Breast epithelium (tissue), 4 donors: ENCODE measurements at regions not wholly inside any gene's neighbourhood (a gene's known extent, or its start where the extent isn't known, plus 50 kb on each side); places are given as distances from the start of the nearest gene placed in this dataset.

Experiments used
- DNase-seq, 2 donors: peaks; one replicate each; pipeline ENCODE4 v3.0.0-alpha.2; 2019; ENCODE audit warnings: low spot score in 2 of 2
- H3K27ac ChIP-seq, 2 donors: fragments of 200-600 bp; sonication (generic) in 1 of 2; one replicate each; pipeline ENCODE4 v1.5.1; 2016 to 2019; ENCODE audit warnings: mild to moderate bottlenecking in 1 of 2
- H3K27me3 ChIP-seq, 2 donors: fragments of 200-600 bp; sonication (generic) in 1 of 2; one replicate each; pipeline versions ENCODE4 v1.5.1 to v1.6.0; 2017 to 2019; ENCODE audit warnings: control low read depth in 1 of 2, mild to moderate bottlenecking in 1 of 2
- H3K36me3 ChIP-seq: fragments of 200-600 bp; one replicate; pipeline ENCODE4 v1.5.1; 2019
- H3K4me1 ChIP-seq, 2 donors: fragments of 200-600 bp; sonication (generic); one replicate each; pipeline ENCODE4 v1.5.1; 2016 to 2019; ENCODE audit warnings: control low read depth in 1 of 2
- H3K4me3 ChIP-seq, 3 donors: fragments of 200-600 bp; sonication (generic); 1 replicate in 2 of 3; 2 replicates in 1 of 3; pipeline ENCODE4 v1.5.1; 2016 to 2019; ENCODE audit warnings: mild to moderate bottlenecking in 3 of 3, moderate library complexity in 2 of 3
- H3K9me3 ChIP-seq, 2 donors: fragments of 200-600 bp; sonication (generic) in 1 of 2; one replicate each; pipeline ENCODE4 v1.5.1; 2016 to 2019; ENCODE audit warnings: control low read depth in 1 of 2
- POLR2A ChIP-seq: fragments of 450-650 bp; IDR thresholded peaks from one replicate; pipeline ENCODE4 v1.6.1; 2016; ENCODE audit warnings: antibody characterized with exemption, mild to moderate bottlenecking, moderate library complexity
- POLR2AphosphoS5 ChIP-seq, 3 donors: sonication (generic); formaldehyde crosslinking; IDR thresholded peaks; one replicate each; pipeline ENCODE4 v1.6.1; 2017; ENCODE audit warnings: antibody characterized with exemption in 3 of 3
- intact Hi-C: fragments of 100-400 bp; cut with DNase I; formaldehyde crosslinking; loops from one replicate; pipeline ENCODE4 v1.15.1; 2023; ENCODE audit warnings: low total_unique reads
- TF ChIP-seq, protein P1 (sequence below), 3 donors: fragments of 450-650 bp; IDR thresholded peaks; one replicate each; pipeline ENCODE4 v1.5.1; 2016 to 2017; ENCODE audit warnings: antibody characterized with exemption in 3 of 3, mild to moderate bottlenecking in 3 of 3, moderate library complexity in 3 of 3

DNA sequence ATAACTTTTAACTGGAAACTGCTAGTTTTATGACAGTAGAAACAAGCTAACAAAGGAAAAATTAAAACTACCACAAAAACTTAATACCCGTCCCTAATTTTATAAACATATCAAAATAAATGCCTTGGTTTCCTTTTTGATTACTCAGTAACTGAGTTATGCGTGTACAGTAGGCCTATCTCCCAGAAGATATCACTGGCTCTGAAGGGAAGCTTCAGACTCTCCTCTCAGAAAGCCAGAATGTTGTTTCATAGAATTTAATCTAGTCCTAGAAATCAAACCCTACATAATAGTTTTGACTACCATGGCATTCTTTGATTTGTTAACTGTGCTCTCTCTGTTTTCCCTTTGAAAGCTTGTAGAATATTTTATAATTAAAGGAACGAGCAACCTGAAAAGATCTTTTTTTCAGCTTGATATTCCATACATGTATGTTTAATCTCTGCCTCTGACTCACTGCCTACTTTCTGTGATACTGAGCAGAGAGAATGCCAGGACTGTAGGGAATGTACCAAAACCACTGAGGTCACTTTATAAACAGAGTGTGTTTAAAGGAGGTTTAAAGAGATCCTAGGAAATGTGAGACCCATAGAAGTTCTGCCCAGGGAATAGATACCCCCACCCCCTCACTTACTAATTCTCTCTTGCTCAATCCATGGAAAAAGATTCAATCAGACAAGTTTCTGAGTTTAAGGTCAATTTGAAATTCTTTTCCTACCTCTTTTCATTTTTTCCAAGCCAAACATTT is 311.5 kb downstream of the HDGFL1 start:
- no peaks in the 10 kb centered on the region for H3K9me3 ChIP-seq
- intact Hi-C loops: no loop called here
- H3K4me3 ChIP-seq: no peak overlapping the region
- H3K4me1 ChIP-seq: no peaks in the 10 kb centered on the region
- no peaks in the 10 kb centered on the region for H3K27me3 ChIP-seq
- TF ChIP-seq POLR2A (no peak), POLR2AphosphoS5 (IDR thresholded peaks at IDR 0.05) (no peak)
- TF ChIP-seq, protein P1, sequence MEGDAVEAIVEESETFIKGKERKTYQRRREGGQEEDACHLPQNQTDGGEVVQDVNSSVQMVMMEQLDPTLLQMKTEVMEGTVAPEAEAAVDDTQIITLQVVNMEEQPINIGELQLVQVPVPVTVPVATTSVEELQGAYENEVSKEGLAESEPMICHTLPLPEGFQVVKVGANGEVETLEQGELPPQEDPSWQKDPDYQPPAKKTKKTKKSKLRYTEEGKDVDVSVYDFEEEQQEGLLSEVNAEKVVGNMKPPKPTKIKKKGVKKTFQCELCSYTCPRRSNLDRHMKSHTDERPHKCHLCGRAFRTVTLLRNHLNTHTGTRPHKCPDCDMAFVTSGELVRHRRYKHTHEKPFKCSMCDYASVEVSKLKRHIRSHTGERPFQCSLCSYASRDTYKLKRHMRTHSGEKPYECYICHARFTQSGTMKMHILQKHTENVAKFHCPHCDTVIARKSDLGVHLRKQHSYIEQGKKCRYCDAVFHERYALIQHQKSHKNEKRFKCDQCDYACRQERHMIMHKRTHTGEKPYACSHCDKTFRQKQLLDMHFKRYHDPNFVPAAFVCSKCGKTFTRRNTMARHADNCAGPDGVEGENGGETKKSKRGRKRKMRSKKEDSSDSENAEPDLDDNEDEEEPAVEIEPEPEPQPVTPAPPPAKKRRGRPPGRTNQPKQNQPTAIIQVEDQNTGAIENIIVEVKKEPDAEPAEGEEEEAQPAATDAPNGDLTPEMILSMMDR (IDR thresholded peaks at IDR 0.05): no peak
- H3K36me3 ChIP-seq: no peaks in the 10 kb centered on the region
- DNase-seq: no peak
- peak overlapping the region; percentile 64 to 72 for H3K27ac ChIP-seq

DNA sequence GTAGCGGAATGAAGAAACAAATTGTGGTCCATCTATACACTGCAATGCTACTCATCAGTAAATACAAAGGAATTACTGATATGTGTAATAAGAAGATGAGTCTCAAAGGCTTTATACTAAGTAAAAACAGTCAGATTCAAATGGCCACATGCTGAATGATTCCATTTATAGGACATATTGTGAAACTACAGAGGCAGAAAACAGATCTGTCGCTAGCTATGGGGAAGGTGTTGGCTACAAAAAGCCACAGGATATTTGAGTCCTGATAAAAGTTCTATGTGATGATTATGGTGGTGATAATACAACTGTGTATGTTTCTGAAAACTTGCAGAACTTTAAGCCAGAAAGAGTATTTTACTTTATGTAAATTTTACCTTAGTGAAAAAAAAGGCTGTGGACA is 313.2 kb downstream of the HDGFL1 start:
- Histone ChIP-seq H3K27ac (no peak overlapping the region), H3K36me3 (no peaks in the 10 kb centered on the region), H3K4me1 (no peaks in the 10 kb centered on the region), H3K4me3 (no peak overlapping the region), H3K27me3 (no peaks in the 10 kb centered on the region), H3K9me3 (no peaks in the 10 kb centered on the region)
- DNase-seq: no peak
- no peak for TF ChIP-seq POLR2A
- TF ChIP-seq, protein P1 (IDR thresholded peaks at IDR 0.05): no peak
- TF ChIP-seq POLR2AphosphoS5 (IDR thresholded peaks at IDR 0.05): no peak
- intact Hi-C loops: no loop called here

DNA sequence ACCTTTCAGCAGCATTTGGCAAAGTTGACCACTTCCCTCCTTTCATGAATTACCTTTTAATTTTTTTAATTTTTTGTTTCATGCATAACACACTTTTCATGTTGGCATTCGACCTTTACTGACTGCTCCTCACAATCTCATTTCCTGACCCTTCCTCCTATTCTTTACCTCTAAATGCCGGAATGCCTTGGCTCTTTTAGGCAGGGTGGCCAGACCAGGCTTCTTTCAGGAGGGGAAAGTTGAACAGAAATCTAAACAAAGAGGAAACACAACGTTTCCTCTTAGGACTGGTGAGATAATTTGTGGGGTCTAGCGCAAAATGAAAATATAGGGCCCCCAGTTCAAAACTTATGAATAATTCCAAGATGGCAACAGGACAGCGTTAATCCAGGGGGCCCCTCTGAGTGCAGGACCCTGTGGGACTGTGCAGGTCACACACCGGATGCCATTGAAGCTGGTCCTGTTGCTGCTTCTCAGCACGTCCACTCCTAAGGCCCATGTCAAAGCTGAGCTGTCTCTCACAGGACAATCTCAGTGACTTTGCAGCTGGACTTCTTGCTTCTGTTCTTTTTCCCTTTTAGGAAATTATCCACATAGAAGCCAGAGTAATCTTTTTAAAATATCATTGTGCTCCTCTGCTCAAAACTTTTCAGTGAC is 313.8 kb downstream of the HDGFL1 start:
- TF ChIP-seq, protein P1 (IDR thresholded peaks at IDR 0.05): no peak
- no peak for TF ChIP-seq POLR2A
- TF ChIP-seq POLR2AphosphoS5 (IDR thresholded peaks at IDR 0.05): no peak
- no peaks in the 10 kb centered on the region for H3K4me1 ChIP-seq
- no peak for DNase-seq
- no peaks in the 10 kb centered on the region for H3K36me3 ChIP-seq
- intact Hi-C loops: no loop called here
- H3K27me3 ChIP-seq: no peaks in the 10 kb centered on the region
- H3K27ac ChIP-seq: no peak overlapping the region
- H3K4me3 ChIP-seq: no peak overlapping the region
- H3K9me3 ChIP-seq: no peaks in the 10 kb centered on the region

DNA sequence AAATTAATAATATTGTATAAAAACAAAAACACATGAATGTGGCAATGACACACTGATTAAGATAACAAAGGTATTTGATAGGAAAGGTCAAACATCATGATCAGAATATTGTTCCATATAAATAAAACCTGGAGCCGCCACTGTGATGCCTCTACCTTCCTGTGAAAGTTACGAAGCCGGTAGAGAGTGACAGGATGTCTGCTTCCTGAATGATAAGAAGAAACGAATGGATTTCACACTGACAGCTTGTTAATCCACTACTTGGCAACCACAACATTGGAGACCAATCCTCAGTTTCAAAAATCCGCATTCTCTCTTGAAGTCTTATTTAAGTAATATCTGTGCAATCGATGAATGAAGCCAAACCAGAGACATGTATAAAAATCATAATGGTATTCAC is 315.1 kb downstream of the HDGFL1 start:
- Histone ChIP-seq H3K4me3 (no peak overlapping the region), H3K9me3 (no peaks in the 10 kb centered on the region), H3K4me1 (no peaks in the 10 kb centered on the region), H3K36me3 (no peaks in the 10 kb centered on the region), H3K27ac (no peak overlapping the region), H3K27me3 (no peaks in the 10 kb centered on the region)
- DNase-seq: no peak
- TF ChIP-seq, protein P1 (IDR thresholded peaks at IDR 0.05): no peak
- no peak for TF ChIP-seq POLR2AphosphoS5 (IDR thresholded peaks at IDR 0.05)
- no peak for TF ChIP-seq POLR2A
- intact Hi-C loops: no loop called here
